ENCODE measurements at regions not wholly inside any gene's neighbourhood (a gene's known extent, or its start where the extent isn't known, plus 50 kb on each side); places are given as distances from the start of the nearest gene placed in this dataset.

GRCh38 chr4:1467581-1468458, 61.6 kb upstream of the NKX1-1 start:
- TF ChIP-seq CTCF (IDR thresholded peaks at IDR 0.05; ENCODE audit: insufficient read depth, low read length, poor library complexity, severe bottlenecking): no peak
- TF ChIP-seq EZH2phosphoT487 (conservative IDR thresholded peaks at IDR 0.05; ENCODE audit: low read length): no peak
